HG02938 (cell line): ENCODE measurements at regions not wholly inside any gene's neighbourhood (a gene's known extent, or its start where the extent isn't known, plus 50 kb on each side); places are given as distances from the start of the nearest gene placed in this dataset.

Source experiments
- ATAC-seq: cut with Tn5 transposase; IDR thresholded peaks from one replicate; pipeline ENCODE4 v1.9.1; 2021; ENCODE audit warnings: mild to moderate bottlenecking, moderate library complexity; ENCODE audit not compliant: unreplicated experiment

- ATAC-seq: no peak
Measured at GRCh38 chr18:41842886-41843285, 112.1 kb upstream of the PIK3C3 start.

- ATAC-seq: no peak
Measured at GRCh38 chr18:41829647-41830516, 125.2 kb upstream of the PIK3C3 start.

GRCh38 chr18:41828137-41828536 is 126.9 kb upstream of the PIK3C3 start:
- no peak for ATAC-seq

- no peak for ATAC-seq
Measured at GRCh38 chr18:41820784-41821183, 134.2 kb upstream of the PIK3C3 start.

- ATAC-seq: no peak
Measured at GRCh38 chr18:41818381-41819355, 136.4 kb upstream of the PIK3C3 start.

GRCh38 chr18:41814651-41815050 is 140.4 kb upstream of the PIK3C3 start:
- no peak for ATAC-seq

- ATAC-seq: no peak
Measured at GRCh38 chr18:41809652-41810051, 145.4 kb upstream of the PIK3C3 start.

- ATAC-seq: no peak
Measured at GRCh38 chr18:41805341-41805740, 149.7 kb upstream of the PIK3C3 start.

GRCh38 chr18:41798879-41799278 is 156.2 kb upstream of the PIK3C3 start:
- no peak for ATAC-seq

- ATAC-seq: no peak
Measured at GRCh38 chr18:41790687-41791086, 164.3 kb upstream of the PIK3C3 start.

- ATAC-seq: no peak
Measured at GRCh38 chr18:41789001-41789400, 166.0 kb upstream of the PIK3C3 start.

- no peak for ATAC-seq
Measured at GRCh38 chr18:41783879-41784278, 171.2 kb upstream of the PIK3C3 start.

GRCh38 chr18:41783065-41783818 is 171.8 kb upstream of the PIK3C3 start:
- ATAC-seq: no peak

GRCh38 chr18:41771973-41772372 is 183.1 kb upstream of the PIK3C3 start:
- no peak for ATAC-seq

GRCh38 chr18:41769265-41769664 is 185.8 kb upstream of the PIK3C3 start:
- no peak for ATAC-seq

- no peak for ATAC-seq
Measured at GRCh38 chr18:41768467-41768866, 186.6 kb upstream of the PIK3C3 start.

GRCh38 chr18:41767960-41768359 is 187.1 kb upstream of the PIK3C3 start:
- ATAC-seq: peak; percentile 51

- ATAC-seq: no peak
Measured at GRCh38 chr18:41765460-41765859, 189.6 kb upstream of the PIK3C3 start.

- ATAC-seq: no peak
Measured at GRCh38 chr18:41763361-41763760, 191.7 kb upstream of the PIK3C3 start.

- no peak for ATAC-seq
Measured at GRCh38 chr18:41761333-41762018, 193.6 kb upstream of the PIK3C3 start.
